ENCODE measurements at regions not wholly inside any gene's neighbourhood (a gene's known extent, or its start where the extent isn't known, plus 50 kb on each side); places are given as distances from the start of the nearest gene placed in this dataset.

DNA sequence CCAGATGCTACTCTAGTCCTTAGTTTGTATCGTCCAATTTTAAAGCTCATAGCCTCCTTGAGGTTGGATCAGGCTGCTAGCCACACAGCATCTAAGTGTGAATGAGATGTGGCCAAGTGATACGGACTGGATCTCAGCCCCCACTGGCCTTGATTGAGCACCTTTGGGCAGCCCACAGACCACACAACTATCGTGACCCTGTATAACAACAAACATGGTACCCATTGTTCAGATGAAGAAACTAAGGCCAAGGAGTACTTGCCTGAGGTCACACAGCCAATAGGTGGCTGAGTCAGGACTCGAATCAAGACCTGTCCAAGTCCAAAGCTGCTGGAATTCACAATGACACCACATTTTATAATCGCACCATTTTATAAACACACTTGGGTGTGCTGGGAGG, 73.0 kb upstream of the IRX3 start:
- Mint-ChIP-seq H3K9me3 (ENCODE audit: unreplicated experiment) (peaks cover under 1% of the 10 kb centered on the region), H3K4me3 (ENCODE audit: unreplicated experiment) (no peak overlapping the region), H3K4me1 (ENCODE audit: insufficient read depth, unreplicated experiment) (no peaks in the 10 kb centered on the region), H3K27ac (ENCODE audit: low read depth, unreplicated experiment) (no peak overlapping the region), H3K36me3 (ENCODE audit: insufficient read depth, unreplicated experiment) (no peaks in the 10 kb centered on the region), H3K27me3 (ENCODE audit: insufficient read depth, unreplicated experiment) (peaks cover 7% of the 10 kb centered on the region)
- no peak for DNase-seq (ENCODE audit: unreplicated experiment)
- TF ChIP-seq, protein P1, sequence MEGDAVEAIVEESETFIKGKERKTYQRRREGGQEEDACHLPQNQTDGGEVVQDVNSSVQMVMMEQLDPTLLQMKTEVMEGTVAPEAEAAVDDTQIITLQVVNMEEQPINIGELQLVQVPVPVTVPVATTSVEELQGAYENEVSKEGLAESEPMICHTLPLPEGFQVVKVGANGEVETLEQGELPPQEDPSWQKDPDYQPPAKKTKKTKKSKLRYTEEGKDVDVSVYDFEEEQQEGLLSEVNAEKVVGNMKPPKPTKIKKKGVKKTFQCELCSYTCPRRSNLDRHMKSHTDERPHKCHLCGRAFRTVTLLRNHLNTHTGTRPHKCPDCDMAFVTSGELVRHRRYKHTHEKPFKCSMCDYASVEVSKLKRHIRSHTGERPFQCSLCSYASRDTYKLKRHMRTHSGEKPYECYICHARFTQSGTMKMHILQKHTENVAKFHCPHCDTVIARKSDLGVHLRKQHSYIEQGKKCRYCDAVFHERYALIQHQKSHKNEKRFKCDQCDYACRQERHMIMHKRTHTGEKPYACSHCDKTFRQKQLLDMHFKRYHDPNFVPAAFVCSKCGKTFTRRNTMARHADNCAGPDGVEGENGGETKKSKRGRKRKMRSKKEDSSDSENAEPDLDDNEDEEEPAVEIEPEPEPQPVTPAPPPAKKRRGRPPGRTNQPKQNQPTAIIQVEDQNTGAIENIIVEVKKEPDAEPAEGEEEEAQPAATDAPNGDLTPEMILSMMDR (IDR thresholded peaks at IDR 0.05; ENCODE audit: unreplicated experiment), result no peak
- POLR2A ChIA-PET, result no interaction called here
- intact Hi-C loops (cut with micrococcal nuclease), result no loop called here
- BruUV-seq (replicated peaks), result no TSS peak
- CTCF ChIA-PET, result no interaction called here

DNA sequence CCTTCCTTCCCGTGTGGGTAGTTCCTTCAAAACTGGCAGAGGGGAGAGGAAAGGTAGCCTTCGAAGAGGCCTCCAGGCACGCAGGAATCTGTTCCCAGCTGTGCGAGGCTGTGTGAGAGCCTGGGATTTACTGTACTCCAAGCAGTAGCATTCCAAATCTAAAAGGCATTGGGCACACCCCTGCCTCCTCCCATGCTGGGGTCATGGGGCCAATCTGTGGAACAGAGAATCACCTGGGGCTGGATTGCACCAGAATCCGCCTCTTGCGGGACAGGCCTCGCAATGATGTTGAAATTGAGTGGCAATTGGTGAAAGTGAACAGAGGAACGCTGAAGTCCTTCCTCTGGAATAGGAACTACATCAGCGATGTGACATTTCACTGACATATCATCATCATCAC, 72.5 kb upstream of the IRX3 start:
- H3K27me3 Mint-ChIP-seq (ENCODE audit: insufficient read depth, unreplicated experiment), result peaks cover 7% of the 10 kb centered on the region
- peaks cover 5% of the 10 kb centered on the region for H3K9me3 Mint-ChIP-seq (ENCODE audit: unreplicated experiment)
- intact Hi-C loops (cut with micrococcal nuclease), result no loop called here
- TF ChIP-seq, protein P1 (IDR thresholded peaks at IDR 0.05; ENCODE audit: unreplicated experiment), result no peak
- ChIA-PET POLR2A (no interaction called here), CTCF (no interaction called here)
- no peaks in the 10 kb centered on the region for H3K36me3 Mint-ChIP-seq (ENCODE audit: insufficient read depth, unreplicated experiment)
- no peak overlapping the region for H3K27ac Mint-ChIP-seq (ENCODE audit: low read depth, unreplicated experiment)
- no TSS peak for BruUV-seq (replicated peaks)
- H3K4me1 Mint-ChIP-seq (ENCODE audit: insufficient read depth, unreplicated experiment), result no peaks in the 10 kb centered on the region
- DNase-seq (ENCODE audit: unreplicated experiment), result peak; percentile 13
- no peak overlapping the region for H3K4me3 Mint-ChIP-seq (ENCODE audit: unreplicated experiment)

DNA sequence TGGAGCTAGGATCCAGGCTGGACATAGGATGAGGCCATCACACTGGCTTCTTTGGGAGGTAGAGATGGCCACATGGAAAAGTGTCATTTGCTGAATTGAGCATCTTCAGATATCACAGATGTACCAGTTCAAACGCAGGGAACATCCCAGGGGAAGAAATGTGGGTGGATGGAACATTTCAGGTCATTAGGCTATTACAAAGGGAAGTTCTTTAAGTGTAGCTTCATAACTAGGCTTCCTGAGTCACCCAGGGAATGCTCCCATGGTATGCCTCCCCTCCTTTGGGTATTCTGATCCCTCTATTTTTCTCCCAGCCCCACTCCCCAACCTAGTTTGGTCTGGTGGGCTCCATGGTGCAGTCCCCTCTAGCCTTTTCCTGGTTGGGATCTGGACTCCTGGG, 69.8 kb upstream of the IRX3 start:
- no peak for DNase-seq (ENCODE audit: unreplicated experiment)
- H3K9me3 Mint-ChIP-seq (ENCODE audit: unreplicated experiment), result peaks cover 16% of the 10 kb centered on the region
- H3K4me1 Mint-ChIP-seq (ENCODE audit: insufficient read depth, unreplicated experiment), result no peaks in the 10 kb centered on the region
- intact Hi-C loops (cut with micrococcal nuclease), result no loop called here
- CTCF ChIA-PET, result interaction anchor here (1.0 to 1.2 kb wide), 2 partner anchors 8 to 278 kb away, joined by 3 to 5 read pairs; no protein-coding TSS in a partner anchor
- no peaks in the 10 kb centered on the region for H3K36me3 Mint-ChIP-seq (ENCODE audit: insufficient read depth, unreplicated experiment)
- no peak overlapping the region for H3K4me3 Mint-ChIP-seq (ENCODE audit: unreplicated experiment)
- no peak overlapping the region for H3K27ac Mint-ChIP-seq (ENCODE audit: low read depth, unreplicated experiment)
- TF ChIP-seq, protein P1 (IDR thresholded peaks at IDR 0.05; ENCODE audit: unreplicated experiment), result no peak
- POLR2A ChIA-PET, result interaction anchor here (0.6 kb wide), 1 partner anchor 27 kb away, joined by 3 read pairs; no protein-coding TSS in a partner anchor
- BruUV-seq (replicated peaks), result no TSS peak
- H3K27me3 Mint-ChIP-seq (ENCODE audit: insufficient read depth, unreplicated experiment), result no peaks in the 10 kb centered on the region

DNA sequence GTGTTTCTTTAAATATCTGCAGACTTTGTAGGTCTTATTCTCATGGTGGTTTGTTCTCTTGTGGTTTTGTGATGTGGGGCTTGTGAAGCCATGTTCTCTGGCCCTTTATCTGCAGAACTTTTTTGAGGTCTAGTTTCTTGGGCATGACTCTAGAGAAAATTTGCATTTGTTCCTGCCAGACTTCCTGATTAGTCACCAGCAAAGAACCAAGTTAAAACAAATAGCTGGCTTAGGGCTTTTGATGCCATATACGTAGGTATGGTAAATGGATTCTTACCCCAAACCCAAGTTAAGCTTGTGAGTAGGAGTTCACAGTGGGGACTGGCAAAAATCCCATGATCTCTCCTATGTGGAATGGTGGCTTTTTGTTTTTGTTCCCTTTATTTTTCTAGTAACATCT, 68.7 kb upstream of the IRX3 start:
- CTCF ChIA-PET, result interaction anchor here (1.0 kb wide), 1 partner anchor 9 kb away, joined by 5 read pairs; no protein-coding TSS in a partner anchor
- Mint-ChIP-seq H3K36me3 (ENCODE audit: insufficient read depth, unreplicated experiment) (no peaks in the 10 kb centered on the region), H3K27me3 (ENCODE audit: insufficient read depth, unreplicated experiment) (no peaks in the 10 kb centered on the region), H3K4me3 (ENCODE audit: unreplicated experiment) (no peak overlapping the region), H3K27ac (ENCODE audit: low read depth, unreplicated experiment) (no peak overlapping the region), H3K4me1 (ENCODE audit: insufficient read depth, unreplicated experiment) (no peaks in the 10 kb centered on the region), H3K9me3 (ENCODE audit: unreplicated experiment) (peaks cover 16% of the 10 kb centered on the region)
- TF ChIP-seq, protein P1 (IDR thresholded peaks at IDR 0.05; ENCODE audit: unreplicated experiment), result no peak
- peak; percentile 16 for DNase-seq (ENCODE audit: unreplicated experiment)
- POLR2A ChIA-PET, result interaction anchor here (0.6 to 1.0 kb wide), 2 partner anchors 13 to 1013 kb away, joined by 3 to 5 read pairs; no protein-coding TSS in a partner anchor
- no TSS peak for BruUV-seq (replicated peaks)
- intact Hi-C loops (cut with micrococcal nuclease), result no loop called here
